ENCODE measurements at regions not wholly inside any gene's neighbourhood (a gene's known extent, or its start where the extent isn't known, plus 50 kb on each side); places are given as distances from the start of the nearest gene placed in this dataset.
A peak's percentile ranks its signal among the peaks of the same experiment; 100 is the strongest.
"Not testable (repeated sequence)": the region's sequence is repeated elsewhere in the genome, so short reads cannot be mapped to it uniquely, and the experiment has no call there.

DNA sequence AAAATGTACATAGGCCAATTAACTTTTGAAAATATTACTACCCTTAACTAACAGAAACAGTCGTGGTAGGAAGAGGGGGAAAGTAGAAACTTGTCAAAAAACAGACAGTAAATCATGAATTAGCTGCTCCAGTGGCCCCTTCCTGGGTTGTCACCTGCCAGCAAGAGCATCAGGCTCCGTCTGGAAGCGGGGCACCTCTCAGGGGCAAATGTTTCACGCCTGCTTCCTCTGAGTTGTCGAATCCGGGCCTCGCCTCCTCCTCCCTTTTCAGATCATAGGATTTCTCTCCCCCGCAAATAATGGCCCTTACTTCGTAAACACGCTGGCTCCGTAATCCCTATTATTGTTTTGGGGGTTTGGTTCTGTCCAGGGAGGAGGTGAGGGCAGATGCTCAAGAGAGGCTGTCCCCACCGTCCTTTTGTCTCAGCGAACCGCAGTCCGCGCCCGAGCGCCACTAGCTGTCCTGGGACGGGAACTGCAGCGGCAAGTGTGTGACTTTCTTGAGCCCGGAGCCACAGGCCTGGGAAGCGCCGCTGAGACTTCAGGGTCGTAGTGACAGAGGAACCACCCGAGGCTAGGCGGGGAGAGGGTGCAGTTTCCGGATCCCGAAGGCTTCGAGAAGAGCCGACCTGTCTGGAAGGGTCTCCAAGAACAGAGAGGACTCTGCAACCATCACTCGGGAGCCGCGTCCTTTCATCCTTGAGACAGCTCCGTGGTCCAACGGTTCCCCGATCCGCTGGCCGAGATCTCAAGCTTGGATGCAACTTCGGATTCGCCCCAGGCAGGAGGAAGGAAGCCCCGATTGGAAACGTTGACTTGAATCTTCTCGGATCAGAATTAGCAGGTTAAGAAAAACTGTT is 214.5 kb upstream of the ZNF184 start:
- FAIRE-seq (no peak), DNase-seq (ENCODE audit: extremely low spot score, insufficient read length, low read depth) (peak; percentile 68)

DNA sequence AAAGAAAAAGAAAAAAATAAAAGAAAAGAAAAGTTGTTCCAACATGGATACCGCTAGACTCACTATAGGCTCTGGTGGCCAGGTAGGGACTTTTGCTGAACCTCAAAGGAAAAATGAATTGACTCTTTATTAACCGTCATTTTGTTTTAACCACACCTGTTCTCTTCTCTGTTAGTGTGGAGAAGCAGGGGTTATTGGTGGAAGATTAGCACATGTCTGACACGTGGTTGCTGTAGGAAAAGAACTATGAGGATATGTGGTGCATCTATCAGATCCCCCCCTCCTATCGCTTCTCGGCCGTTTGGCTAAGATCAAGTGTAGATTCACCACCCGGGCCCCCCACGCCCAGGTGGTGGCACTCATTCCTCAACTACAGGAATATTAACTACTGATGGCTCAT is 212.4 kb upstream of the ZNF184 start:
- no peak for FAIRE-seq
- DNase-seq (ENCODE audit: extremely low spot score, insufficient read length, low read depth): no peak

DNA sequence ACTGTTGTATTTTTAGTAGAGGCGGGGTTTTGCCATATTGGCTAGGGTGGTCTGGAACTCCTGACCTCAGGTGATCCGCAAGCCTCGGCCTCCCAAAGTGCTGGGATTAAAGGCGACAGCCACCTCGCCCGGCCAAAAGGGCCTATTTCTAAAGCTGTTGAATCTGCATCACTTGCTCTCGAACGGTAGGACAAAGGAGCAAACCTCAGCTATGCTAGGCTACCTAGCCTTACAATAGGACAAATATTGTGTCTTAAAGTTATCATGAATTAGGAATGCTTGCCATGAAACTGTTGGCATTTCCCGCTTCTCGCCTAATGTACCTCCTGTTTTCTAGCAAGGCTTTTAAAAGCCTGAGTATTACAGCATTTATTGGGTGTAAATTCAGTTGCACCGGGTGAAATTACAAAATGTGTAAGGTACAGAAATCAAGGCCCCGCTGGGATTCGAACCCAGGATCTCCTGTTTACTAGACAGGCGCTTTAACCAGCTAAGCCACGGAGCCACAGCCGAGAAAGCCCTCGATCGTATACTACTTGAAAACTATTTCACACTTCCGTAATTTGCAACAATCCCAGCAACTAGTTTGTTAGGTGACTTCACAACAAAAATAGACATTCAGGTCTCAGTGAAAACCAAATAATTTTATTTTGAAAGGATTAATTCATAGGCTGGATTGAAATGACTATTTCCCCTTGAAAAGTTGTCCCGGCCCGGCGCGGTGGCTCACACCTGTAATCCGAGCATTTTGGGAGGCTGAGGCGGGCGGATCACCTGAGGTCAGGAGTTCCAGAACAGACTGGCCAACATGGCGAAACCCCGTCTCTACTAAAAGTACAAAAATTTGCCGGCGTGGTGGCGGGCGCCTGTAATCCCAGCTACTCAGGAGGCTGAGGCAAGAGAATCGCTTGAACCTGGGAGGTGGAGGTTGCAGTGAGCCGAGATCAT is 211.6 kb upstream of the ZNF184 start:
- DNase-seq (ENCODE audit: extremely low spot score, insufficient read length, low read depth) (no peak), FAIRE-seq (peak; percentile 35)

DNA sequence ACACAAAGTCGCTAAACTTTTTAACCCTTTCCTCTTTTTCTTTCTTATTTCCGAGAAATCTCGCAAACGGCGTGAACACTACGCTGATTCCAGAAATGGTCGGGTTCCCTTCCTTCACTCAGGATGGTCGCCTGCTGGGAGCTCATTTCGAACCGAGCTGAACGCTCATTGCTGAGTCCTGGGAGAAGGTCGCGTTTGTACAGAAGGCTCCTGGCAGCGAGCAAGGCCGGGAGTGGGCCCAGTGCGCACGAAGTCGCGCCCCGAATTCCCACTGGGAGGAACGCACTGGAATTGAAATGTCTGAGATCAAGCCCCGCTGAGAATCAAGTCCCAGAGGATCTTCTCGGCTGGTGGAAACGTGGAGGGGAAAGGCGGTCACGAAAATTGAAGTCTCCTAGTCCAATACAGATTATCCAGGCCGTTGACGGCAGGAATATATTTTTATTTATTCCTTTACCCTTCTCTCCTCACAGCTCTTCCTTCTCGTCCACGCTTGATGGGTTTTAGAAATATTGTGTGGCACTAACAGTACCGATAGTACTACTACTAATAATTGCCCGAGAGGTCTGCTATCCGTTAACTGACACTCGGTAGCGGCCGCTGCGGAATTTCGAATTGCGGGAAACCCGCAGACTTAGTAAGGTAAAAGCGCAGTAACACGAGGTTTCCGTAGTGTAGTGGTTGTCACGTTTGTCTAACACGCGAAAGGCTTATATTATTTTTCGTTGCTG is 207.2 kb upstream of the ZNF184 start:
- FAIRE-seq (no peak), DNase-seq (ENCODE audit: extremely low spot score, insufficient read length, low read depth) (no peak)

DNA sequence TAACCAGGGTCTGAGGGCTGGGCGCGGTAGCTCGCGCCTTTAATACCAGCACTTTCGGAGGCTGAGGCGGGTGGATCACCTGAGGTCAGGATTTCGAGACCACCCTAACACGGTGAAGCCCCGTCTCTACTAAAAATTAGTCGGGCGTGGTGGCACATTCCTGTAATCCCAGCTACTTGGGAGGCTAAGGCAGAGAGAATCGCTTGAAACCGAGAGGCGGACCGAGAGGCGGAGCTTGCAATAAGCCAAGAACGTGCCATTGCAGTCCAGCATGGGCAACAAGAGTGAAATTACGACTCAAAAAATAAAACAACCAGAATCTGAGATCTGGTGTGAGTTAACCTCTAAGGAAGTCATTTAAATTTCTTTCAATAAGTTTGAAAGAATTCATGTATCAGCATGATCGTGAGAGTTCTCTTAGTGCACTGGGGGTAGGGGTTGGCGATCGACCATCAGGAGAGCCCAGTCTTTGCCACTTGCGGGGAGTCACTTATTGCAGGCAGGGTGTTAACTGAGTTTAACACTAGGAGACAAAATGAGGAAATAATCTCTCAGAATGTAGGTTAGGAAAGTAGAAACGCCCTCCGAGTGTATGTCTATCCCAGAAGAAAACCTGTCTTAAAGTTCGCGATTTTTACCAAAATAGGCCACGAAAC is 206.5 kb upstream of the ZNF184 start:
- no peak for FAIRE-seq
- DNase-seq (ENCODE audit: extremely low spot score, insufficient read length, low read depth): no peak

DNA sequence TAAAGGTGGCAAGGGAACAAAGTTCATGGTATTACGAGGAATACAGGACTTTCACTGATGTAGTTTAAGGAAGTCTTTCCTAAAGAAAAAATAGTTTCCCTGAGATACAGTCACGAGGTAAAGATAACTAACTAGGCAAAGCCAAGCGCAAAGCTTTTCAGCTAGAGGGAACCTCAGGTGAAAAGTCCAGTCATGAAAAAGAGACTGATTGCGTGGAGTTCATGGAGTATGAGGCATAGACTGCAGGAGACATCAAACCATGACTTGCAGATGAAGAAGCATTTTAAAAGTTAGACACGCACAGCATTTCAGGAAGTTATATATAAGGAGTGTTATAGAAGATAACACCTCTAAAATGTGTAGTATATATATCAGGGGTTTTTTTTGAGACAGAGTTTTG is 205.6 kb upstream of the ZNF184 start:
- DNase-seq (ENCODE audit: extremely low spot score, insufficient read length, low read depth) (no peak), FAIRE-seq (no peak)

DNA sequence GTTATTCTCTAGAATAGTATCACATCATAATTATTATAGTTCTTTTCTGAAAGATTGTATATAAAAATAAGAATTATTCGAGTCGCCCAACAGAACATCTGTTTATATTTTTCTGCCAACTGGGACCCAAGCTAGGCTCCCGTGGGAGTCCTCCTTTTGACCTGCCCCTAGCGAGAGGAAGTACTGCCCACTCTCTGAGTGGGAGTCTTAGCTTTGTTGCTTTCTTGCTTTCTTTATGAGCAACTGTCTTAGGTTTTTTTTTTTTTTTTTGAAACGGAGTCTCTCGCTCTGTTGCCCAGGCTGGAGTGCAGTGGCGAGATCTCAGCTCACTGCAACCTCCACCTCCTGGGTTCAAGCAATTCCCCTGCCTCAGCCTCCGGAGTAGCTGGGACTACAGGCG is 202.0 kb upstream of the ZNF184 start:
- DNase-seq (ENCODE audit: extremely low spot score, insufficient read length, low read depth): no peak
- no peak for FAIRE-seq

DNA sequence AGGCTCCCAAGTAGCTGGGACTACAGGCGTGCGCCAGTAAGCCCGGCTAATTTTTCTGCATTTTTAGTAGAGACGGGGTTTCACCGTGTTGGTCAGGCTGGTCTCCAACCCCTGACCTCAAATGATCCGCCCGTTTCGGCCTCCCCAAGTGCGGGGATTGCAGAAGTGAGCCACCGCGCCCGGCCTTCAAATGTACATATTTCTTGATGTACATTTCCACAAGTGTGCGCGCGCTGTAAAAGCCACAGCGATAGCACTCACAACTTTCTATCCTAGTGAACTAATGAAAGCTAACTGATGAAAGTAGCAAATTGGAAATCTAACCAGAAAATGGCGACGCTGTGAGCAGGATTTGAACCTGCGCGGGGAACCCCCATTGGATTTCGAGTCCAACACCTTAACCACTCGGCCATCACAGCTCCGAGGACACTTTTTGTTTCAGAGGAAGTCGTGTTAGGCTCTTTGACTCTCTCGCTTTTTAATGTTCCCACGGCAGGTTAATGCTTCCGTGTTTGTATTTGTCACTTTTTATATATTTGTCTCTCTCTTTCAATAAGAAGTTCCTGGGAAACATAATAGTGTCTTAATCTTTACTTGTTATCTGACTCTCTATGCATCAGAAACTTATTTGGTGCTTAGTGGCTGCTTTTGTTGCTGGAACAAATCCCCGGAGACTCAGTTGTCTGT is 199.4 kb upstream of the ZNF184 start:
- FAIRE-seq (peak; percentile 96), DNase-seq (ENCODE audit: extremely low spot score, insufficient read length, low read depth) (no peak)

DNA sequence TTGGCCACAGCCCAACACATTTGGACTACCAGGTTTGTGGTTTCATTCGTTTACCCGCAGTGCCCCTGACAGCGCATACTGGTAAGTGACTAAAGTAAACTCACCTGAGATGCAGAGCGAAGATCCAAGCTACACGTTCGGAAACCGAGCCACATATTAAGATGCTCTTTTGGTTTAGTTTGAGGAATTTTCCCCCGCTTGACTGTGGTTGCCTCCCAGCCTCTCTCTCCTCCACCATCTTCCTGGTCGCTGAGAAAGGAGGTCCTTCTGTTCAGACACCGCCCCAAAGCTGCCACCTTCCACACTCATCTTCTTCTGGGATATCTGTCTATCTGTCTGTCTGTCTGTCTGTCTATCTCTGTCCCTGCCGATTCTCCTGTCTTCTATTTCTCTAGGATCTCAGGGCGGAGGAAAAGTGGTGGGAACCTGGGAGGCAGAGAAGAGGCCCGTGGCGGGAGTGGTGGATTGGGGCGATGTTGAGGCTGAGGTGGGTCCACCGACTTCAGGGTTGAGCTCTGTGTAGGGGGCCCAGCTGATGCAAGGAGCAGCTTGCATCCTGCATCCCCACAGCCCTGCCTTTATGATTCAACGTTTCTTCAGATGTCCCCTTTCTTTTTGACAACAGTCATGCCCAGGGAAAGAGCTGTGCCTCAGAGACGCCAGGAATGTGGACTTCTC is 196.9 kb upstream of the ZNF184 start:
- FAIRE-seq: no peak

DNA sequence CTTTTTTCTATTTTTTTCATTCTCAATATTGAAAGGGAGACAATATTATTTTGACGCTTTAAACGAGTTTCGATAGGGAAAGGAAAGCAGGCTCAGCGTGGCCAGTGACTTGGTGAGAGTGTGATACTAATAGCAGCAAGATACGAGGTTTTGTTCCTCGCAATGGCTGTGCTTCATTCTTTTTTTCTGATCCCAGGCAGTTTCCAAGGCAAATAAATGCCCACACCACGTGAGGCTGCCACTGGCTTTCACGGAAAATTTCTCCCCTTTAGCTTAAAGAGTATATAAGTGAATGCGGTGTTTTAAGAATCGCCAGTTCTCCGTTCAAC is 196.4 kb upstream of the ZNF184 start:
- DNase-seq (ENCODE audit: extremely low spot score, insufficient read length, low read depth) (no peak), FAIRE-seq (peak; percentile 29)

More for the DNA sequence above, 196.9 kb upstream of the ZNF184 start:
- no peak for DNase-seq (ENCODE audit: extremely low spot score, insufficient read length, low read depth)

DNA sequence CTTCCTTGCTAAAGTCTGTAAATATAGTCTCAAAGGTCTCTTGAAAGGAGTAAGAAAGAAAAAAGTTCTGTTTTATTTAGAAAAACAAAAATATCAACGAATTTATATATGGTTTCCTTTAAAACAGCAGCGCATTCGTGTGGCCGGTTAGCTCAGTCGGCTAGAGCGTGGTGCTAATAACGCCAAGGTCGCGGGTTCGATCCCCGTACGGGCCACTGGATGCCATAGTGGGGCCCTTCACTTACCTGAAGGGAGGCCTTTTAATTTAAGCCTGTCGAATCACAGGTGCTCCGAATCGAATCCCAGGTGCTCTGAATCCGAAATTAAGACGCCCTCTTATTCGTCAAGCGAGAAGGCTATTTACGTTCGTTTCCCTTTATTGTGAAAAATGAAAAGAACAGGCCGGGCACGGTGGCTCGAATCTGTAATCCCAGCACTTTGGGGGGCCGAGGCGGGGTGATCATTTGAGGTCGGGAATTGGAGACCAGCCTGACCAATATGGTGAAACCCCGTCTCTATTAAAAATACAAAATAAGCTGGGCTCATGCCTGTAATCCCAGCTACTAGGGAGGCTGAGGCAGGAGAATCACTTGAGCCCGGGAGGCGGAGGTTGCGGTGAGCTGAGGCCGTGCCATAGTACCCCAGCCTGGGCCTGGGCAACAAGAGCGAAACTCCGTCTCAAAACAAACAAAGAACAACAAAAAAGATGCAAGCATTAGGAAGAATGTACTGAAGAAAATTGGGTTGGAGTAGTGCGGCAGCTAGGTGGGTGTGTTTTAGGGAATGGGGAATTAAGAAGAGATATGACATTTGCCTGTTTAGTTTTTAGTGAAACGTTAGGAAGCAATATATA is 195.8 kb upstream of the ZNF184 start:
- DNase-seq (ENCODE audit: extremely low spot score, insufficient read length, low read depth) (no peak), FAIRE-seq (peak; percentile 73)

DNA sequence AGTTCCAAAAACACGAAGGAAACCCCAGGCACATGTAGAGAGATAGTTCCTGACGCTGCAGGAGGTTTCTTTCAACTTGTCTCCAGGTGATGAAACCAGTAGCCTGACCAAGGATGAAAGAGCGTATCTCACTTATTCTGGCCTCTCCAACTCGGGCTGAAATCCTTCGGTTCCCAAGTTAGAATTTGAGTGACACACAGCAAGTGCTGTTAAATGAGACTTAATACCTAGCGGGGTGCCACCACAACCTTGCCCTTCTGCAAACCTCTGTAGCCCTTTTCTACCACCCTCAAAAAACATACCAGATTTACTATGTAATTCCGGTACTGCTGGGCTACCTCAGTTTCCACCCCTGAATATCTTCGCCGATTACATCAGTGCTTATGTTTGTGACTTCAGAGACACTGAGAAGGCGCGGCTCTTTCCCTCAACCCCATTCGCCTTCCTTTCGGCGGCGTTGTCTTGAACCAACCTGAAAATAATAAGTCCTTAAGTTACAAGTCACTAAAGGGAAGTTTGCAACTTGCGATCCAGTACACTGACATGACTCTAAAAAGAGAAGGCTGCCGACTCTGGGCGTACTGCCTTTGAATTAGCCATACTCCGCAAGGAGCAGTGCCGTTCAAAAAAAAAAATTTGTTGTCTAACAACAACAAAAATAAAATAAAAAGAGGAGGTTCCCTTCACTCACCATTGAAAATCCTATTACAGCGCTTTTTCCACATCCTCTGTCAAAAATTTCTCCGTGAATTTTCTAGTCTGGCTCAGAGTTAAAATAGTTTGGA is 194.9 kb upstream of the ZNF184 start:
- FAIRE-seq (no peak), DNase-seq (ENCODE audit: extremely low spot score, insufficient read length, low read depth) (no peak)

DNA sequence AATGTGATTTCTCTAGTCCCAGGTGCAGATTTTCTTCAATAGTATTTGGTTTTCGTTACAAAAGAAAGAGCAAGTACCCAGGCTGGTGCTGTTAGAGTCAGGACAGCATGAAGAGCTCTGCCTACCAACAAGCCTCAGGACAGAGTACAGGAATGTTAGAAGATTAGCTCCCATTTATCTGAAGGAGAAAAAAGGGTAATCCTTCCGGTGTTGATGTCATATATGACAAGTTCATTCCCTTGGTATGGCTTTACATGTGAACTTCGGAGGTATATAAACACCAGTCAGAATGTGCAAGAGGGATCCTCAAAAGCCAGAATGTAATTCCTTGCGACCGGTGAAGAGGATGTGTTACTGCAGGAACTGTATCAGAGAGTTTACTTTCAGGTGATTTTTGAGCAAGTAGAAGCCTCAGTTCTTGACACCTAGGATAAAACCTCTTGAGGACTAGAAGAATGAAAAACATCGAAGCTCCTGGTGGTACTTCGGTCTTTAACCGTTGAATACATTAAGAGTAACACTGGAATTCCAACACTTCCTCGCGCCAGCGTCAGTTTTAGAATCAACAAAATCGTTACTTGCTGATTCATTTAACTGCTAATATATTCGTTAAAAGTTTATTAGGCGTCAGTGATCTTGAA is 194.2 kb upstream of the ZNF184 start:
- no peak for DNase-seq (ENCODE audit: extremely low spot score, insufficient read length, low read depth)
- no peak for FAIRE-seq

DNA sequence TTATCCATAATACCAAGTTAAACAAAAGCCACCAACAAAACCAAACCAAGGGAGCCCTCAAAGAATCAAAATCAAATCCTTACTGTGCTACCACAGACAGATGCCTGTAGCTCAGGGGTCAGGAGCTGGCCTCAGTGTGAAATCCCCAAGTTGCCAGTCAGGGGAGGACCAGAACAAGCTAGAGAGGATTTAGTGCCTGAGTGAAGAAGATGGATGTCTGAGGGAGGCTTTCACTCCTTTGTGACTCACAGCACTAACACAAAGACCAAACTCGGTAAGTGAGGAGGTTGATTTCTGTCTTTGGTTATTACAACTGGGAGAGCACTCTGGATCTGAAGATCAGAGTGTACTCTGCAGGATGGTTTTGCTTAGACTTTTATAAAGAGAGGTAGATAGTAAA is 189.9 kb upstream of the ZNF184 start:
- no peak for DNase-seq (ENCODE audit: extremely low spot score, insufficient read length, low read depth)
- FAIRE-seq: no peak

DNA sequence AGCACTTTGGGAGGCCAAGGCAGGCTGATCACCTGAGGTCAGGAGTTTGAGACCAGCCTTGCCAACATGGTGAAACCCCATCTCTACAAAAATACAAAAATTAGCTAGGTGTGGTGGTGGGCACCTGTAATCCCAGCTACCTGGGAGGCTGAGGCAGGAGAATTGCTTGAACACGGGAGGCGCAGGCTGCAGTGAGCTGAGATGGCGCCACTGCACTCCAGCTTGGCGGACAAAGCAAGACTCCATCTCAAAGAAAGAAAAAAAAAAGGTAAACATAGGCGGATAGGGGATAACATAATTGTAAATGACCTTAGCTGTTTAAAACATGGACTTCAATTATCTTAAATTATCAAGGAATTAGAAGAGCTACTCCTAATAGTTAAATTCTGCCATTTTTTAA is 189.3 kb upstream of the ZNF184 start:
- DNase-seq (ENCODE audit: extremely low spot score, insufficient read length, low read depth); FAIRE-seq: not testable (repeated sequence)

DNA sequence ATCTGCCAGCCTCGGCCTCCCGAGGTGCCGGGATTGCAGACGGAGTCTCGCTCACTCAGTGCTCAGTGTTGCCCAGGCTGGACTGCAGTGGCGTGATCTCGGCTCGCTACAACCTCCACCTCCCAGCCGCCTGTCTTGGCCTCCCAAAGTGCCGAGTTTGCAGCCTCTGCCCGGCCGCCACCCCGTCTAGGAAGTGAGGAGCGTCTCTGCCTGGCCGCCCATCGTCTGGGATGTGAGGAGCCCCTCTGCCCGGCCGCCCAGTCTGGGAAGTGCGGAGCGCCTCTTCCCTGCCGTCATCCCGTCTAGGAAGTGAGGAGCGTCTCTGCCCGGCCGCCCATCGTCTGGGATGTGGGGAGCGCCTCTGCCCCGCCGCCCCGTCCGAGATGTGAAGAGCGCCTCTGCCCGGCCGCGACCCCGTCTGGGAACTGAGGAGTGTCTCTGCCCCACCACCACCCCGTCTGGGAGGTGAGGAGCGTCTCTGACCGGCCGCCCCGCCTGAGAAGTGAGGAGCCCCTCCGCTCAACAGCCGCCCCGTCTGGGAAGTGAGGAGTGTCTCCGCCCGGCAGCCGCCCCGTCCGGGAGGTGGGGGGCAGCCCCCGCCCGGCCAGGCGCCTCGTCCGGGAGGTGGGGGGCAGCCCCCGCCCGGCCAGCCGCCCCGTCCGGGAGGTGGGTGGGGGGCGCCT is 180.4 kb upstream of the ZNF184 start:
- not testable (repeated sequence) for FAIRE-seq

More for the DNA sequence above, 180.4 kb upstream of the ZNF184 start:
- not testable (repeated sequence) for DNase-seq (ENCODE audit: extremely low spot score, insufficient read length, low read depth)
